GM19328 (cell line): ENCODE measurements at regions not wholly inside any gene's neighbourhood (a gene's known extent, or its start where the extent isn't known, plus 50 kb on each side); places are given as distances from the start of the nearest gene placed in this dataset.
"Not testable (repeated sequence)": the region's sequence is repeated elsewhere in the genome, so short reads cannot be mapped to it uniquely, and the experiment has no call there.

Experiments used
- ATAC-seq: cut with Tn5 transposase; IDR thresholded peaks from one replicate; pipeline ENCODE4 v1.9.1; 2021; ENCODE audit warnings: mild to moderate bottlenecking, moderate library complexity; ENCODE audit not compliant: unreplicated experiment

DNA sequence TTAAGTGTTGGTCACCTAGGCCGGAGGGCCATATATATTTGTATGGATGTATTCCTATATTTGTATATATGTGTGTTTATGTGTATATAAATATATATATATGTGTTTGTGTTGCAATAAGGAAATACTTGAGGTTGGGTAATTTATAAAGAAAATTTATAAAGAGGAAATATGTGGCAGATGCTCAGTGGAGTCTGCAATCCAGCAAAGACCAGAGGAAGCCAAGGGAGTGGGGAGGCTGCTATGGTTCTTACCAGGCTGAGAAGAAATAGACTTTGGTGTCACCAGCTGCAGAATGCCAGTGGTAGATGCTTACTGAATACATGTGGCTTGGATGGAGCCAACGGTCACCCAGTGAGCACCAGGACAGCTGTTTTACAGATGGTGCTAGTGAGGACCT lies 97.4 kb upstream of the ELOVL5 start:
- ATAC-seq: no peak

DNA sequence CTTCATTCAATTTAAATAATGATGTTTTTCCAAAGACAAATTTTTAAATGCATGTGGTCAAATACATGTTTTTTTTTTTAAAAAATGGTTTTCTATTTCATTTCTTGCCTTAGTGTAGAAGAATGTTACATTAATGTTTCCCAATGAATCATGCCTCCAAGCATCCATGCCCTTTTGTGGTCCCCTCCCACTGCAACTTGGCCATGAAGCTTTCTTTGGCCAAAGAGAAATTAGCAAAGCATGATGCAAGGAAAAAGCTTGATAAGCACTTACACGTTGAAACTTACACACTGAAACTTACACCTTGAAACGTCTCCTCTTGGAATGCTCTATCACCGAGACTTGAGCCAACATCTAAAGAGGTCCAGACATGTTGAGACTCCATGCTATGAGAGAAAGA lies 93.0 kb upstream of the ELOVL5 start:
- ATAC-seq: no peak

DNA sequence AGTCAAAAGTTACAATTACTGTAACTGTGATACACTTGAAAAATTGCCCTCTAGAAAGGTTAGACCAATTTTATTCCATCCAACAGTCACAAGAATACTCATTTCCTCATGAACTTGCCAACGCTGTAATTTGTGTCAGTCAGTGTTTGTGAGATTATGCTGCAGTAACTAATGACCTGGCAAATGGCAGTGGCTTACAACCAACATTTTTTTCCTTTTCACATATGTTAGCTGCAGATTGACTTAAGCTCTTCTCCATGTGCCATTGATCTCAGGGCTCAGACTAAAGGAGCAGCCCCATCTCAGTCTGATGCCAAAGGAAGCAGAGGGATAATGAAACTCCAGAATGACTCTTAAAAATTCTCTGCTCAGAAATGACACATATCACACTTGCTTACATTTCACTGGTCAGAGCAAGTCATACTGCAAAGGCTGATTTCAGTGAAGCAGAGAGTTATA lies 92.3 kb upstream of the ELOVL5 start:
- no peak for ATAC-seq

DNA sequence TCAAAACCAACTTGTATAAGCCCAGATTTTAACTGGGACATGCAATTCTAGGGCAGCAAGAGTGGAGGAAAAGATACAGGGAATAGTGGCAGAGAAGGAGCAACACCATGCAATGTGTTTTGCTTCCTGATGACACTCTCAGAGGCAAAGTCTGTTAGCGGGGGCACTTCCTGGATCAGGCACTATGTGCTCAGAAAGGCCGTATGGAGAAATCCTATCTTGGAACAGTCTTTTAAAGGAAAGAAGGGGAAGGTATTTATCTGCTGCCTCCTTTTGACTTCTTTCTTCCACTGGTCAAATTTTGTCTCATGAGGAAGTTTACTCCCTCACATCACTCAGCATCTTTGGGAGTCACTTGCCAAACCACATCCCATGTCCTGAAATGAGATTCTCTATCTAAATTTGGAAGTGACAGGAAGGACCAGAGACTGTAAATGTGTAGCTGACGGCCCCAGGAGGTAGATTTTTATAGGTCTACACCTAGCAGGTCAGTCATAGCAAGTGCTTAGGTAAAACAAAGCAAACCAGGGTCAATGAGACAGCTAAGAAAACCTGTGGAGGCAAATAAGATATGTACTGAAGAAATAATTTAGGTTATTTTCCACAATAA lies 91.7 kb upstream of the ELOVL5 start:
- ATAC-seq: no peak

DNA sequence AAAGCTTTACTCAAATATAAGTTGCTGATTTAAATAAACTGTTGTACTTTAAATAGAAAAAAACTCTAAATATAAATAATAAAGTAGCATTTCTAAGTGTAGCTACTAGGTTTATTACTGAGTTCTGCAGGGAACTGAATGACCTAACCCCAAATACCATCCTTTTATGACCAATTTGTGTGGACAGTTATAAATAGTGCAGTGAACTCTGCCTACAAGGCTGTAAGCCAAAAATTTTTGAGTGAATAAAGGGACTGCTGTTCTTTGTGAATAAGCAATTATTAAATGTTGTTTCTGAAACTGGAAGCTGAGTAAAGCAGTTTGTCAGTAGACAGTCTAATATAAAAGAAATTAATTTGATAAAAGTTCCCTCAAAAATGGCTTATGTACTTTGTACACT lies 90.8 kb upstream of the ELOVL5 start:
- no peak for ATAC-seq

DNA sequence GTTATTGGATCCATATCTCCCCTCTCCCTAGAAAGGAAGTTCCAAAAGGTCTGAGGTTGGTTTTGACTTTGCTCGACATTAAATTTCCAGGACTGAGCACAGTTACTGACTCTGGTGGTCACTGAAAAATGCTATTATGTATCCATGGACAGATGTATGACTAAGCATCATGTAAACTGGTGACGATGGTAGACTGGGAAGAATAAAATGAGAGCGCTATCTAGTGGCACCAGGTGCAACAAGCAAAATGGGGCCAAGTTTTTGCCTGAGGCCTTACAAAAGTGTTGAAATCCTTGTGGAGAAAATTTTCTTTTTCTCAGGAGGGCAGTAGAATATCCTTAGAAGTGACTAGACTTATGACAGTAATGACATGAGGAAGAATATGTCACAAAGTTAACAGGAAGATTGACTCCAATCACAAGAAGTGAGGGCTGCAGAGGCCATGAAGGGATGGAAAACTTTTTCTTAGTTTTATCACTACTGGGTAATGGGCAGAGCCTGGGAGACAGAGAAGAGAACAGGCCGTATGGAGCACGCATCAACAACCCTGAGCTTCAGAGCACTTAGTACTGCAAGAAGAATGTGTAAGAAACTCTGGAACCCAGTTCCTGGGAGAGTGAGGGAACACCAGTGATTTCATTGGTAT lies 88.9 kb upstream of the ELOVL5 start:
- ATAC-seq: no peak

DNA sequence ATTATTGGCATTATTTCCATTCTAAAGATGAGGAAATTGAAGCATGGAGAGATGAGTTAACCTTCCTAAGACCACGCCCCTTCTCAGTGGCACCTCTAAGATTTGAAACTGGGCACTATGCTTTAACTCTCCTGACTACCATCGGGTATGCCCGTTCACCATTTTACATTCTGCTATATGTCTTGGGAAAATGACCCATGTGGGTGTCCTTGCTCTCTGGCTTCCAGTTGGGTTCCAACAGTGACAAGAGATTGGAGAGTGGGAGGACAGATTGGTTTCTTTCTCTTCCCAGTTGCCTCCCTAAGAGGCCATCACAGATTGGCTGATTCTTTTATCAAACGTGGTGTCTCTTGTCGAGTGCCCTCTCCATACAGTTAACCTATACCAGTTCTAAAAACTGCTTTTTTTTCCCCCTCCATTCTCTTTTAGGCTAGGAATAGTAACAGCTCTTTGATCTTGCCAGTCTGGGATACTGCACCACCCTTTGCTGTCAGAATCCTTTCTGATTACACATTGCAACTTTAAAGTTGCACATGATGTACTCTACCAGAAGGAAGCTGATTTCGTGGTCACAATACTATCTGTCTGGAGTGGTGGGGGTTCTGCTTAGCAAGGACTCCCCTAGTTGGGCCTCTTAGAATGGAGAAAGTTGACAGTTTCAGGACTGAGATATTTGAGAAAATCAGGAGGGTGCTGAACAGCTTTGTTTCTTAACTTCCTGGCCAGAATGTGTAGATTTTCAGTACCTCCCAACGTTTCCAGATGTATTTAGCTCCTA lies 88.0 kb upstream of the ELOVL5 start:
- ATAC-seq: no peak

DNA sequence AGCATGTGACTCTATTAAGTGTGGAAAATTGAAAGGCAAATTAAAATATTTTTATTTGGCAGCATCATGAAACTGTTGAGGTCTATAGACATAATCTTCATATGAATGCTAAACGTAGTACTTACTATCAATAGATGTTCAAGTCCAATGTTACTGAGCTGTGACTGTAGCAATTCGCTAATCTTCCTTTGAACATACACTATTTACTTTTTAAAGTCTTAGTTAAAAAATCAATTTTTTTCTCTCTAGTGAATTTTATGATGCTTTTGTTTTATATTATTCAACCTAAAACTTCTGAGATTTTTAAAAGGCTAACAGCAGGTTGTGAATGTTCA lies 85.2 kb upstream of the ELOVL5 start:
- ATAC-seq: no peak

DNA sequence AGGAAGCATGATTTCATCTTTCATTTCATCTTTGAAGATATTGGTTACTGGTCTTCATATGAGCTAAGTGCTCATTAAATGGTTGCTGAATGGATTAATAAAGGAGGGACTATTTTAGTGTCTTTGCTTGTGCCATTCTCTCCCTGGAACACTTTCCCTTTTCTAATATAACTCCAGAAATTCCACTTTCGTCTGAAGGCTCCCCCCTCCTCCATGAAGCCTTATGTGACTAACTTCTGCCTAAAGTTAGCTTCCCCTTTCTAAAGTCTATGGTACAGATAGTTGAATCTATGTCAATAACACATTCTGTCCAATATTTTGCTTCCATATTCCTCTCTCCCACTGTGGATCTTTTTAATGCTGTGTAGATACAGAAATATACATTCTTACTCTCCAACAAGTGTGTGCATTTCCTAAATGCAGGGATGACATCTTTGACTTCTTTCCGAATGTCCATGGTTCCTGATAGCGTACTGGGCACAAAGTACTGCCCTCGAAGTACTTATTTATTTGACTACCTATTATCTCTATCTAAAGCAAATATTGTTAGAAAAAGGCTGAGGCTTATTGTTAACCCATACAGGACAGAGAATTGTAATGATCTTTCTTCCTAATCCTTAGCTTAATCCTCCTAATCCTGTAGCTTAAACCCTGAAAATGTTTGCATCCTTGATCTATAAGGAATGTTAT lies 84.7 kb upstream of the ELOVL5 start:
- no peak for ATAC-seq

DNA sequence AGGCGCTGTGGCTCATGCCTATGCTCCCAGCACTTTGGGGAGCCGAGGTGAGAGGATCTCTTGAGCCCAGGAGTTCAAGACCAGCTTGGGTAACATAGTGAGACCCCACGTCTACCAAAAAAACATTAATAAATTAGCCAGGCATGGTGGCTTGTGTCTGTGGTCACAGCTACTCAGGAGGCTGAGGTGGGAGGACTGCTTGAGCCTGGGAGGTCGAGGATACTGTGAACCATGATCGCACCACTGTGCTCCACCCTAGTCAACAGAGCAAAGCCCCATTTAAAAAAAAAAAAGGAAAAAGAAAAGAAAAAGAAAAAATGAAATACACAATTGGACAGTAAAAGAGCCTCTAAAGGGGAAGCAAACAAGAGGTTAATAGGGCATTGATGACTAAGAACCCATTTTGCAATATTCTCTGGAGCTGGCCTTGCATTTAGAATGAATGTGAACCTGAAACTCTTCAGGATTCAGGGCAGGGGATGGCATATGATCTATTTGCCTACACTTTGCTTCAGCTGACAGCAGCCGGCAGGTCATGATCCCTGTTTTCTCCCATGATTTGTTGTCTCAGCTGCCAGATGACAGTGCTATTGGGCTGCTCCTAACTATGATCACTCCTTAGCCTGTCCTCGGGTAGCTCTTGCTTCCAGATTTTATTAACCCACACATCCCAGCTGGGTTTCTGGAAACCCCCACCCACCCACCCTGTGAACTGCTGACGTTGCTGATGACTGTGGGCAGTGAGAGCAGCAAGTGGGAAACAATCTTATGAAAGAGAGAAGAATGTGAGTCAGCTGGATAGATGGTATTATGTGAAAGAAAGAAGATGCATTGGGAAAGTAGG lies 83.8 kb upstream of the ELOVL5 start:
- ATAC-seq: no peak

DNA sequence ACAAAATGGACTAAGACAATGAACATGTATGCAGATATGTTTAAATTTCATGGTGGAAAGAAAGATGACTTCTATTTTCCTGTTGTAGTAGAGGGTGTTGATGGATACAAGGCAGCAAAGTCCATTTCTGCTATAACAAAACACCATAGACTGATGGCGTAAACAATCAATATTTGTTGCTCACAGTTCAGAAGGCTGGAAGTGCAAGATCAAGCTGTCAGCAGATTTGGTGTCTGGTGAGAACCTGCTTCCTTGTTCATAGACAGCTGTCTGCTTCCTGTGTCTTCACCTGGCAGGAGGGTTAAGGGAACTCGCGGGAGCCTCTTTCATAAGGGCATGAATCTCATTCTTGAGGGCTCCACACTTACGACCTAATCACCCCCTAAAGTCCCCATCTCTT lies 83.0 kb upstream of the ELOVL5 start:
- no peak for ATAC-seq

DNA sequence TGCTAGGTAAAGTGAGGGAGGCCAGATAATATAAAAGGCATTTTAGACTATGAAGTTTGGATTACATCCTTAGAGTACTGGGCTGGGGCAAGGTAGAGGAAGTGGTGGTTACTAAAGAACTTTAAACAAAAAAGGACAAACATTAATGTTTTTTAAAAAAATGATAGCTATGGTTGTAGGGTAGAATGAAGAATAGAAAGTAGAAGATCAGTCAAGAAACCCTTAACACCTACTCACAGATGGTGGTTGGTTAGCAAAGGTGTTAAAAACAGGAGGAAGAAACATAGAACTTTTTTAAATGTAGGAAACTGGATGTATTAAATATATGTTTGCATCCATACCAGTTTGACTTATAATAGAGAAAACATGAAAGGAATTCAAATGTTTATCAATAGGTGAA lies 80.7 kb upstream of the ELOVL5 start:
- no peak for ATAC-seq

DNA sequence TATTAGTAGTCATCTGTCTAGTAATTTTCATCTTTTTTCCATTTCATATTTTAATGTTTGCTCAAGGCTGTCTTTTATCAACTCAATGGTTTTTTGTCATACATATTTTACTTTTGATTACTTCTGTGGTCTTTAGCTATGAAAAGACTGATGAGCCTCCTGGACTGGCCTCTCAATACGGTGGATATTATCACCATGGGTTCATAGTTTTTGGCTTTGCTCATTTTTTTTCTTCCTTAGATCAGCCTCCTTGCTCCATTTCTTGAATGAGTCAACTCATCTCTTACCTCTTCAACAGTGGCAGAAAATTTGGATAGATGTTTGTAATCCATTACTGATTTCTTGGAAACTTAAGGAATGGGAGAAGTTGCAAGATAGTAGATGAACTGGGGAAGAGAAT lies 80.1 kb upstream of the ELOVL5 start:
- ATAC-seq: no peak

DNA sequence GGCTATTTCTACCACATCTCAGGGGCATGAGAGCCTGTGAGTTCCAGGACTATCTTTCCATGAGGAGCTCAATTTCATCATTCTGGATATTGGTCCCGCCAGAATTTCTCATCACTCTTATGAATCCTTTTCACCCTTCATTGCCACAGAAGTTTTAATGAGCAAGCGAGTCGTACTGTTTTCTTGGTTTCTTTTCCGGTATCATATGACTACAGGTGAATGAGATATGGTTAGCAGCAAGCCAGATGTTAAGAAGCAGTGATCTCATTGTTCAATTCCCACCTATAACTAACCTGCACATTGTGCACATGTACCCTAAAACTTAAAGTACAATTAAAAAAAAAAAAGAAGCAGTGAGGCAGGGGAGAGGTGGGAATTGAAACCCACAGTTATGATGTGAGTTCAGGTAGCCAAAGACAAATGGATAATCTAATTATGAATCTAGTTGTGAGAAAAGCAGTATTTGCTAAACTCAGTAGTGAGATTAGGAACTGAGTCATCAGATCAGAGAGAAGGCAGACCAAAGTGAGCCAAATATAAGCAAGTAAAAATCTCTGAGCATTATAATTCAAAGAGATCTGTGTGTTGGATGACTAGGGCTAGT lies 78.0 kb upstream of the ELOVL5 start:
- peak; percentile 69 for ATAC-seq

DNA sequence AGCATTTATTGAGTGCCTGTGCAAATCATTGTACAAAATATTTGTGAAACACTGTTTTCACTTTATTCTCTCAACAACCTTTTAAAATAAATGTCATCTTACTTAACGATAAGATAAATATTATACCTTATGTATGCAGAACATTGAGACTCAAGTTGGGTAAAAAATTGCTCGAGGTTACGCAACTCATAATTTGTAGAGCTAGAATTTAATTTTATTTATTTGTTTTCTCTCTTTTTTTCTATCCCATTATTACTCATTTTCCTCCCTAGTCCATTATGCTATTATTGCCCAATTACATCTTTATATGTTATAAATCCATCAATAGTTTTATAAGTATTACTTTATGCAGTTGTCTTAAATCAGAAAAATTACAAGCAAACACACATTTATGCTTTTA lies 77.4 kb upstream of the ELOVL5 start:
- ATAC-seq: no peak

DNA sequence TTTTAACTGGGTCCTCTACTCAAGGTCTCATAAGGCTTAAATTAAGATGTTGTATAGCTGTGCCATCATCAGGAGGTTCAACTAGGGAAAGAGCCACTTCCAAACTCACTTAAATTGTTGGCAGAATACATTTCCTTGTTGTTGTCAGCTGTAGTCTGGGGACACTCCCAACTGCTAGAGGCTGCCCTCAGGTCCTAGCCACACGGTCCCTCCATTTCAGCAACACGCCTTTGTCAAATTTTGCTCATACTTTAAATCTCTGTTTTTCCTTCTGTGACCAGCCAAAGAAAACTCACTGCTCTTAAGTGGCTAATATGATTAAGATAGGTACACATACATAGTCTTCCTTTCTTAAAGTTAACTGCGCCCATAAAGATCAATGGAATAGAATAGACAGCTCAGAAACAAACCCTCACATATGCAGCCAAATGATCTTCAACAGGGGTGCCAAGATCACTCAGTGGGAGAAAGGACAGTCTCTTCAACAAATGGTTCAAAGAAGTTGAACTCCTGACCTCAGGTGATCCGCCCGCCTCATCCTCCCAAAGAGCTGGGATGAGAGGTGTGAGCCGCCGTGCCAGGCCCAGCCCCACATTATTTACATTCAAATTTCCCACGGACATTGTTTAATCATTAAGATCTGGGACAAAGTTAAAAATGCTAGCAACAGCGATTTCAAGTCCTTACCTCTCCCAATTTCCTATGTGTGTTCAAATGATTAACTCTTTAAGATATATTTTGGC lies 76.4 kb upstream of the ELOVL5 start:
- no peak for ATAC-seq

DNA sequence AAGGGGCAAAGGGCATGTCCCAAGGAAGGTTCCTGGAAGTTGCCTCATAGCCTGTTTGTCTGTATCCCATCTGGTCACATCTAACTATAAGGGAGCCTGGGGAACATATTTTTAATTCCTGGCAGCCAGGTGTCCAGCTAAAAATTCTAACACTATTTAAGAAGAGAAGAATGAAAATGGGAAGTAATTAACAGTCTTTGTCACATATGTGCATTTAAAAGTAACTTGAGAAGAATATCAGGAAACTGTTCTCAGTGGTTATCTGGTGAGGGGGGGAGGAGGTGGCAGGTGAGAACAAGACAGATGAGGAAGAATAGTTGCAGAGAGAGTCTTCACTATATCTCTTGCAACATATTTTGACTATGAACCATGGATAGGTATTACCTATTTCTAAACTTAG lies 75.5 kb upstream of the ELOVL5 start:
- no peak for ATAC-seq

DNA sequence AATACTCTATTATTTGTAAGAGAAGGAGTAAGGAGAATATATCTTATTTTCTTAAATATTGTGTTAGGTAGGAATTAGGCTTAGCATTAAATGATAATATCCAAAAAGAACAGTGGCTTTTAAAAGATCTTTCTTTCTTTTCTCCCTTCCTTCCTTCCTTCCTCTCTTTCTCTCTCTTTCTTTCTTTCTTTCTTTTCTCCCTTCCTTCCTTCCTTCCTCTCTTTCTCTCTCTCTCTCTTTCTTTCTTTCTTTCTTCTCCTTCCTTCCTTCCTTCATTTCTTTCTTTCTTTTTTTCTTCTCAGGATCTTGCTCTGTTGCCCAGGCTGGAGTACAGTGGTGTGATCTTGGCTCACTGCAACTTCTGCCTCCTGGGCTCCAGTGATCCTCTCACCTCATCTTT lies 74.8 kb upstream of the ELOVL5 start:
- not testable (repeated sequence) for ATAC-seq

DNA sequence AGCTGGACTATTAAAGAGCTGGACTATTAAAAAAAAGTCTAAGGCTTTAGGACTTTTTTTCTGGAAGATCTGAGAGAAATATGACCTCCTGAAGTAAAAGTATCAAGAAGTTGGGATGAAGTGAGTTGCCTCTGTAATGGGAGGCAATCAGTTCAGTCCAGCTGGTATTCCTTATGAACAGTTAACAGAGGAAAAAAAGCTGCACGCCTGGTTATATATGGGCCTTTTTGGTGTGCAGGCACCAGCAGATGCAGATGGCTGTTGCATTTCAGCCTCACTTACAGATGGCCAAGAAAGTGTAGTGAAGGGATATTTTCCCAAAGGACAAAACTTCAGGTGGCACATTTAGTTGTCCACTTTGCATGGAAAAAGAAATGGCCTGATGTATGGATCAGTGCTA lies 70.3 kb upstream of the ELOVL5 start:
- ATAC-seq: no peak

DNA sequence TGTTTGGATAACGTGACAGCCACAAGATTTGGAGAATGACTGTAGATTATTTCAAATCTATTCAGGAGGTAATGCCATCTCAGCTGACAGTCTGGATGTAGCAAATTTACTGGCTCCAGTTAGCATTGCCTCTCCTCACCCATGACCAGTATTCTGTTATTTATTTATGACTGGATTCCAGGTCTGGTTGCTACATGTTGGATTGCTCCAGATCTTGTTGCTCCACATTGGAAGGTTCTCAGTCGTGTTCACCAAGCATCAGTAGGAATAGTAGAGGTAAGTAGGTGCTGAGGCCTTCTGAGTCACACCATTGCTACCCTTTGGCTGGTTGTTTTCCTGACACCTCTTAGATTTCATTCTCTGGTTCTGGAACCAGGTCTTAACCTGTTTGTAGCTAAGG lies 69.5 kb upstream of the ELOVL5 start:
- no peak for ATAC-seq
